ENCODE measurements at regions not wholly inside any gene's neighbourhood (a gene's known extent, or its start where the extent isn't known, plus 50 kb on each side); places are given as distances from the start of the nearest gene placed in this dataset.

DNA sequence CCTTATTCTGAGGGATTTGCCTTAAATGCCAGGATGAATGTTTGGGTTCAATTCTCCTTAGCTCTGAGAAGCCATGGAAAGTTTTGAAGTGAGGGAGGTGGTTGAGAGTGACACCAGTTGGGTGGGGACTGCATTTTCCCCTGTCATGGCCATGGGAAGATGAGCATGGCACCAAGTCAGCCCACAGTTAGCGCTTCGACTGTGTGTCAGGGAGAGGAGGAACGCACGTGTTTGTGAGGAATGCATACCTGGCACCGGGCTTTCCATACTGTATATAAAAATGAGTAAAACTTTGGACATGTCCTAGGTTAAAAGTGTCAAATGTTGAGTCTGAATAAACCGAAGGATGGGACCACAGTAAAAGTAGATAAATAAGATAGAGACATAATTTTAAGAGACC is 187.5 kb upstream of the KL start:
- ChIA-PET CTCF (no interaction called here), POLR2A (no interaction called here)
- DNase-seq (ENCODE audit: low read depth, low spot score), result no peak
- TF ChIP-seq, protein P1, sequence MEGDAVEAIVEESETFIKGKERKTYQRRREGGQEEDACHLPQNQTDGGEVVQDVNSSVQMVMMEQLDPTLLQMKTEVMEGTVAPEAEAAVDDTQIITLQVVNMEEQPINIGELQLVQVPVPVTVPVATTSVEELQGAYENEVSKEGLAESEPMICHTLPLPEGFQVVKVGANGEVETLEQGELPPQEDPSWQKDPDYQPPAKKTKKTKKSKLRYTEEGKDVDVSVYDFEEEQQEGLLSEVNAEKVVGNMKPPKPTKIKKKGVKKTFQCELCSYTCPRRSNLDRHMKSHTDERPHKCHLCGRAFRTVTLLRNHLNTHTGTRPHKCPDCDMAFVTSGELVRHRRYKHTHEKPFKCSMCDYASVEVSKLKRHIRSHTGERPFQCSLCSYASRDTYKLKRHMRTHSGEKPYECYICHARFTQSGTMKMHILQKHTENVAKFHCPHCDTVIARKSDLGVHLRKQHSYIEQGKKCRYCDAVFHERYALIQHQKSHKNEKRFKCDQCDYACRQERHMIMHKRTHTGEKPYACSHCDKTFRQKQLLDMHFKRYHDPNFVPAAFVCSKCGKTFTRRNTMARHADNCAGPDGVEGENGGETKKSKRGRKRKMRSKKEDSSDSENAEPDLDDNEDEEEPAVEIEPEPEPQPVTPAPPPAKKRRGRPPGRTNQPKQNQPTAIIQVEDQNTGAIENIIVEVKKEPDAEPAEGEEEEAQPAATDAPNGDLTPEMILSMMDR (IDR thresholded peaks at IDR 0.05; ENCODE audit: insufficient read depth, low read length, missing control alignments), result no peak
- H3K4me3 ChIP-seq (ENCODE audit: low read depth, low read length), result no peak overlapping the region

DNA sequence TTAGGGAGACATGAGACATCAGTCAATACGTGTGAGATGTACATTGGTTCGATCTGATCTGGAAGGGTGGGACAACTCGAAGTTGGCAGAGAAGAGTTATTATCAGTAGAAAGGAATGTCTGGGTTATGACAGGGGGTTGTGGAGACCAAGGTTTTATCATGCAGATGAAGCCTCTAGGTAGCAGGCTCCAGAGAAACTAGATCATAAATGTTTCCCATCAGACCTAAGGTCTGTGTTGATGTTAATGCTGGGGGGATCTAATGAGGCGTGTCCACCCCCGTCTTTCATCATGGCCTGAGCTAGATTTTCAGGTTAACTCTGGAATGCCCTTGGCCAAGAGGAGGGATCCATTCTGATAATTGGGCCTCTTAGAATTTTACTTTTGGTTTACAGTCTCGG is 187.0 kb upstream of the KL start:
- DNase-seq (ENCODE audit: low read depth, low spot score), result no peak
- TF ChIP-seq, protein P1 (IDR thresholded peaks at IDR 0.05; ENCODE audit: insufficient read depth, low read length, missing control alignments), result no peak
- ChIA-PET CTCF (no interaction called here), POLR2A (no interaction called here)
- no peak overlapping the region for H3K4me3 ChIP-seq (ENCODE audit: low read depth, low read length)

DNA sequence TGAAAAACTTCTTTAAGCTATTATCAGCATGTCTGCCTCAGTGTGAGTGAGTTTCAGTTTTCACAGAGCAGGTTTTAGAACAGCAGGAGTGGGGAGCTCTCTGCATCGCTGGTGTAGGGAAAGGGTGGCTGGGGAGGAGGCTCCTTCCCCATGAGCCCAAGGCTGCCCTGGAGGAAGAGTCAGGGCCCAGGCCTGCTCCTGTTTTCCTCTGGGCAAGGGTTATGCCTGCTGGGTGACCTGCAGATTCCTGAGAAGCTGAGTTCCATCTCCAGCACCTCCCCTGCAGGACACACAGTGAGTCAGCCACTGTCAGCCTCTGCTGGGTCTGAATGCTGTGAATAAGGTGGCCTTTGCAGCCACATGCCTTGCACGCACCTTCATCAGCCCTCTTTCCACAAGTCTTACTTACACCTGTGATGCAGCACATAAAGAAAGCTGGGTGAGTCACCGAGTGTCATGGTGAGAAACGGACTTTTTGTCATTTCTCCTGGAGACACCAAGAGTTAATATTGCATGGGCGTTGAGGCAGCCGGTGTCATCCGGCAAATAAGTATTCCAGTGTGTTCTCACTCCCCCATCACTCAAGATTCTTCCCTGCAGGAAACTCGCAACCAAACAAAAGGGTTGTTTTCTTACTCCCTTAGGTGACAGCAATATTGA is 186.4 kb upstream of the KL start:
- no peak overlapping the region for H3K4me3 ChIP-seq (ENCODE audit: low read depth, low read length)
- ChIA-PET CTCF (no interaction called here), POLR2A (no interaction called here)

DNA sequence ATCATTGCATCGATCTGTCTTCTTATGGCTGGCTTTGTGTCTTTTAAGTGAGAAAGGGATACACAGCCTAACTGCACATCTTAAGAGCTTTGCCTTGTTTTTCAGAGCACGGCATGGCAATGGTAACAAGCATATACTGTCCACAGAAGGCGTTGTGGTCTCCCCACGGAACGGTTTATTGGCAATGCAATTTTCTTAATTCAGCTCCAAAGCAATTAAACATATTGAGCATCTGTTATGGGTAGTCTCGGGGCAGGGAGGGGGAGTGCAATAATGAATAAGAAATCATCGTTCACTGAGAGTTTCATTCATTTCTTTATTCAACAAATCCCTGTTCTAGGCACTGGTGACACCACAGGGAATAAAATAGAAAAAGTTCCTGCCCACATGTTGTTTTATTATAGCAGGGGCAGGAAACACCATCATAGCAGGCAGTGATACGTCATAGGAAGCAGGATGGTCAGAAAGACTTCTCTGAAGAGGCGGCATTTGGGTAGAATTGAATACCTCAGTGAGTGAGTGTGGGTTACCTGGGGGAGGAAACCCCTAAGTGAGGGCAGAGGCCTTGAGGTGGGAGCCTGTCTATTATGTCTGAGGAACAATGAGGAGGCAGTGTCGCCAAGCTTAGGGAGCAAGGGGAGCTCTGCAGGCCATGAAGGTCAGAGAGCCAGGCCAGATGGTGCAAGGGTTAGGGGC is 185.7 kb upstream of the KL start:
- DNase-seq (ENCODE audit: low read depth, low spot score), result no peak
- TF ChIP-seq, protein P1 (IDR thresholded peaks at IDR 0.05; ENCODE audit: insufficient read depth, low read length, missing control alignments), result no peak
- H3K4me3 ChIP-seq (ENCODE audit: low read depth, low read length), result no peak overlapping the region
- ChIA-PET POLR2A (no interaction called here), CTCF (no interaction called here)

More for the DNA sequence above, 186.4 kb upstream of the KL start:
- no peak for DNase-seq (ENCODE audit: low read depth, low spot score)
- TF ChIP-seq, protein P1 (IDR thresholded peaks at IDR 0.05; ENCODE audit: insufficient read depth, low read length, missing control alignments), result no peak

DNA sequence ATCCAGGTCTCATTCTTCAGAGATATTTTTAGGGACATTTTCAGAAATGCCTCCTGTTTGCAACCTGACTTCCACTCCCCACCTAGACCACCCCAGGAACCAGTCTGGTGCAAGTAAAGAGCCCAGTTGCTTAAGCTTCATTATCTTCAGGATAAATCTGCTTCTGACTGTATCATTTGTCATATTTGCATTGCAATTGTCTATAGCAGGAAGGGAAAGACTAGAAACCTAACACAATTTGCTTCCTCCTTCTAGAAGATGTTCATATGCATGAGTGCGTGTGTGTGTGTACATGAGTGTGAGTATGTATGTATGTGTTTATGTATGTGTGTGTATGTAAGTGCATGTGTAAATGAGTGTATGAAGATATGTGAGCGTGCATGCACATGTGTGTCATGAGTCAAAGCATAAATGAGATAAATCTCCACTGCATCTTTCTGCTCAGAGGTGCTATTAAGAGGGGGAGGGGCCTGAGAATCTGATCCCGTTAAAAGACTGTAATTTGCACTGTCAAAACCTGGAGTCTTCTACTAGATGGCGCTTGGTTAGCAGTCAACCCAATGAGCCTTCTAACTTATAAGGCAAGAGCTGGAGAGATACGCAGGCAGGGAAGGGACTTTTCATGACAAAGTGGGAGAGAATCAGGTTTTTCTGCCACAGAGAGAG is 178.8 kb upstream of the KL start:
- CTCF ChIA-PET, result no interaction called here
- TF ChIP-seq, protein P1 (IDR thresholded peaks at IDR 0.05; ENCODE audit: insufficient read depth, low read length, missing control alignments), result no peak
- POLR2A ChIA-PET, result no interaction called here
- DNase-seq (ENCODE audit: low read depth, low spot score), result no peak
- H3K4me3 ChIP-seq (ENCODE audit: low read depth, low read length), result no peak overlapping the region

Measured in AG04449 (cell line).